NCI-H1092 treated with DMSO at 0.1 percent for 48 hours (cell line): ENCODE measurements at regions not wholly inside any gene's neighbourhood (a gene's known extent, or its start where the extent isn't known, plus 50 kb on each side); places are given as distances from the start of the nearest gene placed in this dataset.
"Not testable (repeated sequence)": the region's sequence is repeated elsewhere in the genome, so short reads cannot be mapped to it uniquely, and the experiment has no call there.

Experiments
- DNase-seq: peaks from one replicate; lab custom pipeline; 2025; lab: John Stamatoyannopoulos, UW

DNA sequence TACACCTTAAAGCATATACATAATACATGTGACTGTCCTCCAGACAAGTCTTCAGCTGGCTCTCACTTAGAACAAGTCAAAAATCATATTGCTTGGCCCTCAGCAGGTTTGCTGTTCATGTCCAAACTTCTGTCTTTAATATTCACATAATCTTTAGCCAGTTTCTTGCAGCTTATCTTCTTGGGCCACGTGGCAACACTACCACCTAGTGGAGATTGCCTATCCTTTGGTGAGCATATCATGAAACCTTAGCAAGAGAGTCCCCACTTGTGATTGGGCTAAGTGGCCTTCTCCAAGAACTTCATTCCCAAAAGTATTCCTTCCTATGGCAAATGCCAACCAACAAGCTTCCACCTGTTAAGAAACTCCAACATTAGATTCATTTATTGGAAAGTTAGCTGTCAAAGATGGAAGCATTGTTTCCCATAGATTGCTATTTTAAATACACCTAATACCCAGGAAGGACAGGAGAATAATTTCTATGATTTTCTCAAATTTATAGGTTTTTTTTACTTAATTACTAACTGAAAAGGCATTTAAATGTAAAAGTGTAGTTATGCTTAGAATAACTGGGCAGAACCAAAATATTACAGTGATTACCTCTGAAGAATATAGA, 231.9 kb upstream of the INTU start:
- peak; percentile 9 for DNase-seq

DNA sequence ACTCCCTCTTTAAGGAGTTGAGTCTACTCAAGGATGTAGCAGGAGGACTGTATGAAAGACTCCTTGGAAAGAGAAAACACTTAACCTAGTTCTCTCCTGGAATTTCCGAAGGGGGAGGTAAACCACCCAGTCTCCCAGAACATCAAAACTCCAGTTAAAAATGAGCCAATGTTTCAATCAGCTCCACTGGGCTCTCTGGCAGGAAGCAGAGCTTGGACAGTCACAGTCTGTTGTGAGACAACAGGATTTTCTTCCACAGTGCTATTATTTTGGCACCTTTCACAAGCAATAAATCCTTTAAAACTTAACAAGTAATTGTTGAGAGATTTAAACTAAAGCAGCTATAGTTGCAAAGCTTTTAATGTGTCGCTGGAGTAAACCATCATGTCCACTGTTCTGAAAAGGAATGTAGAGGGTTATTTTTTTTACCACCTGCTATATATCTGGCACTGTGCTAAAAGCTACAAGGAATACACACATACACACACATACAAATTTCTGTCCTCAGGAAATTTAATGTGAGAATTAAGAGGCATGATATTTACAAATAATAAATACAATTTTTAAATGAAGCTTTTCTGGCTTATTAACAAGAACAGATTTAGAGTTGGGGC, 229.2 kb upstream of the INTU start:
- DNase-seq = no peak

DNA sequence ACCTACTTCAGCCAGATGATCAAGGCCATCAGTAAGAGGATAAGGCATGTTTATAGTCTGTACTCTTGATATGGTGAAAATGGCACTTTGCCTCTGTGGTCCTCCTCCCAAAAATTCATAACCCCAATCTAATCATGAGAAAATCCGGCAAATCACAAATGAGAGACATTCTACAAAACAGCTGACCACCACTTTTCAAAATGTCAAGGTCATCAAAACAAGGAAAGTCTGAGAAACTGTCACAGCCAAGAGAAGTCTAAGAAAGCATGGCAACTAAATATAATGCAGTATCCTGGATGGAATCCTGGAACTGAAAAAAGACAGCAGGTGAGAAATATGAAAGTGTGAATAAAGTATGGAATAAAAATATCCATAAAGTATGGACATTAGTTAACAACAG, 226.6 kb upstream of the INTU start:
- DNase-seq = no peak

DNA sequence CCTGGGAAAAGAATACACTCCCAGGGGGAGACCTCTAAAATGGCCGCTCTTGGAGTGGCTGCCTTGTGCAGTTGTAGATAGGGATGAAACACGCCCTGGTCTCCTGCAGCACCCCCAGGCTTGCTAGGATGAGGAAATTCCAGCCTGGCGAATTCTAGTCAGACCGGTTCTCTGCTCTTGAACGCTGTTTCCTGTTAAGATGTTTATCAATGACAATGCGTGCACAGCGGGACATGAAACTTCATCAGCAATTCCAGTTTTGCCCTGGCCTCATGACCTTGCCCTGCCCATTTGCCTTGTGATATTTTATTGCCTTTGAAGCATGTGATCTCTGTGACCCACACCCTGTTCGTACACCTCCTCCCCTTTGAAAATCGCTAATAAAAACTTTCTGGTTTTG, 225.2 kb upstream of the INTU start:
- not testable (repeated sequence) for DNase-seq

DNA sequence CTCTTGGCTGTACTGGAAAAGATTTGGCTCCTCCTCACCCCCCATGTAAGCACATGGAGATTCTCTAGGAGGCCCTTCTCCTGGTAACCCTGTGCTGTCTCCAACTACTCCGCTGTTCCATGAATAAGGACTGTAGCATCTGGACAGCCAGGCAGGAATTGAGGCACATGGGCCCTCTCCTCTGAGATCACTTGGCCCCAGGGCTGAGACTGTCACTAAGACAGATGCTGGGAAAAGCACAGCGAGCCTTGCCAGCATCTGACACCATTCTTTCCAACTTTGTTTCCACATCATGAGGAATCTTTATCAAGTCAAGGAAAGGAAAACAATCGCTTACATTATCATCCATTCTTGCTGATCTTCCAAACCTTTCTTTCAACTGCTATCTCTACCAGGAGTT, 222.6 kb upstream of the INTU start:
- no peak for DNase-seq

DNA sequence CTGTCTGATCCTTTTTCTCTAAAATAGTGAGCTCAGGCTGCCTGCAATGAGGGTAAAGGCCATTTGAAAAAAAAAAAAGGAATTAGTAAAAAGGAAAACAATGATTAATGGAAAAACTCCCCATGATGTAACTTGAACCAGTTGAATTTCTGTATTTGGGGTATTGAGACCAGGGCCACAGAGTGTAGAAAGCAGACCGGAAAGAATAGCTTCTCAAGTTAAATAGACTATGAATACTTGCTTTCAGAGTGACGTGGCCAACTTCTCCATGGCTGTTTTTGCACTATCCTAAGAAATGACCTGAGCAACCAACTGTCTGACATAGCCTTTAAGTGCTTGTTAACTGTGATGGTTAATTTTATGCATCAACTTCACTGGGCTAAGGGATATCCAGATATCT, 222.1 kb upstream of the INTU start:
- no peak for DNase-seq

DNA sequence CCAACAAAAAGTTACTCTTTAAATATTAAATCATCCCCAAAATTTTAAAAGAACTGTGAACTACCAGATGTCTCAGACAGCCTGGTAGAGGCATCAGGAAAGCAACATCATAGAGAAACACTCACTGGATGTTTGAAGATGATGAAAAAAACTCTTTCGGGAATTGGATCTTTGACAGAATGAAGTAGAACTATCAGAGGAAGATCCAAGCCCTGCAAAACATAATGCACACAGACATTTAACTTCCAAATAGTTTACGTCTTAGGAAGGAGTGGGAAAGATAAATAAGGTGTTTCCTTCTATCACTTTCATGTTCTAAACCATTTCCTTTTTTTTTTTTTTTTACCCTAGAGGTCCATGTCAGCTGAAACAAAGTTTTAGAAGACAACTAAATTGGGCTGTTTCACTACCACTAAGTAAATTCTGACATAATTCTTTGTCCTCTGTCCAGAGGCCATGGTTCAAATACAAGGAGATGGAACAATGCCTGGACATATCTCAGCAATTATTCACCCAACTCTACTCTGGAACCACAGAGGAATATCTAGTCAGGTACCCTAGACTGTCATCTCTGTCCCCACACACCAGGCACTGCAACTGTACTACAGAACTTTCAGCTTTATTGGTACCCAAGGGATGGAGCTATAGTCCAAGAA, 217.7 kb upstream of the INTU start:
- DNase-seq = no peak

DNA sequence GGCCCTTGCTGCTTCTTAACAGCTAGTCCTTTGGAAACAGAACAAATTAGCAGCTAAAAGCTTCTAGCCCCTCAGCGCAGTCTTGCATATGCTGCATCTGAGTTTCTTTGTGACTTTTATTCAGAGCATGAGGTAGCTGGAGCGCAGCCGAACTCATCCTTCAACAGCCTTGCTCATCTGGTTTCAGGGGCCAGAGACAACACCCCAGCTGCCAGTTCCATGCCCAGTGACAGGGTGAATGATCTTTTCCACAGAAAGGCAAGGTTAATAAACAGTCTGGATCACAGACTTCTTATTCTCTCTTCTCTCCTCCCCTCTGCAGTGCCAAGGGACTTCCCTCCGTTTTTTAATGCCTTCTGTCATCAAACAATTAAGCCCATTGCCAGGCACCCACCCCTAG, 216.6 kb upstream of the INTU start:
- DNase-seq = no peak

DNA sequence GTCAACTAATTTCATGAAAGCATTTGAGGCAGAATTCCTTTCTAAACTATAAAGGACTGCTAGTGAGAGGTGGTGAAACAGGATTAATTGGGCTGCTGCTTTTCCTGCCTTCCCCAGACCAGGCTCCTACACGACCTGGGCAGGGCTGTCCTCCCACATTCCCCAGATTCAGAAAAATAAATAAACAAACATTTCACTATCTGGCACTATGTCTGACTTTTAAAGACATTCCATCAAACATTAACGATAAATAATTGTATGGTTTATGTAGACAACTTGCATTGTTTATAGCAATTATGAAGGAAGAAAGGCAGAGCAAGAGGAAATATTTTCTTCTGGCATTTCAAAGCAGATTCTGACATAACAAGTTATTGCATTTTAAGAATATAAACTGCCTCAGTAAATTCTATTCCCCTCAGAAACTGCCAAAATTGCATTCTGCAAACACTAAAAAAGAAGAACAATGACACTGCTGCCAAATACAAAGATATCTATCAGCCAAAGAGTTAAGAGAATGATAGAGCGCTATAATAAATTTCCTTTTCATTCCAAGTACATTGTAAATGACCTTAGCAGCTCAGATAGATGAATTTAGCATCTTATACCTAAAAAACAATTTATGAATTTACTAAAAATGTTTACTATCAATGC, 214.7 kb upstream of the INTU start:
- no peak for DNase-seq

DNA sequence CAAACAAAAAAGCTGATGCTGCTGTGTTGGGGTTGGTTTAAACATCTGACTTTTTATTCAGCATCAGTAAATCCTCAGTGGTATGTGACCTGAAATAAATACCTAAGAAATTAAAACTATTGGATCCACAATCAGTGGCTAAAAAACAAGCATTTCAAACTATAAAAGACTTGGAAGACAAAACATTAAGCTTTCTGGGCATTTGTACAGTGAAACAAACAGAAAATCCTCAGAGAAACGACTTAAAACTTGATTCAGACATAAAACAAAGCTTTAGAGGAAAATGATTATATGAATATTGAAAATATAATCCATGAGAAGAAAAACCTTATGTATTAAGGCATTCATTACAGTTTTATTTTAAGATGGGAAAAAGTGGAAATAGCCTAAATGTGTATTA, 213.3 kb upstream of the INTU start:
- DNase-seq = no peak

DNA sequence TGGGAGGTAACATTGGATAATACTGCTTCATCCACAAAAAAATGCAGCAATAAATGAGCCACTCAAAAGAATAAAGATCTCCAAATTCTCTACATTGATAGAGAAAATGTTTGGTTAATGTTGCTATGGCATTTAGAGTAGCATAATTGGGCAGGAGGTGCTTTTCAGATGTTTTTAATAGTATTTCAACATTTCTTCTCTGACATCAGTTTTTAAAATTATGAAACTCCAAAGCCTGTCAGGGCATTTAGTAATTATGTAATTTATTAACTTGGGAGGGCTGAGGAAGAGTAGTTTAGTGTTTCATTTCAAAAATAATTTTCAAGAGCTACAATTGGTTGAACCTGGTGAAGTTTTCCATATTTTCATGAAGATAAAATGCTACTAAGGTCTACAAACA, 211.3 kb upstream of the INTU start:
- DNase-seq = no peak

DNA sequence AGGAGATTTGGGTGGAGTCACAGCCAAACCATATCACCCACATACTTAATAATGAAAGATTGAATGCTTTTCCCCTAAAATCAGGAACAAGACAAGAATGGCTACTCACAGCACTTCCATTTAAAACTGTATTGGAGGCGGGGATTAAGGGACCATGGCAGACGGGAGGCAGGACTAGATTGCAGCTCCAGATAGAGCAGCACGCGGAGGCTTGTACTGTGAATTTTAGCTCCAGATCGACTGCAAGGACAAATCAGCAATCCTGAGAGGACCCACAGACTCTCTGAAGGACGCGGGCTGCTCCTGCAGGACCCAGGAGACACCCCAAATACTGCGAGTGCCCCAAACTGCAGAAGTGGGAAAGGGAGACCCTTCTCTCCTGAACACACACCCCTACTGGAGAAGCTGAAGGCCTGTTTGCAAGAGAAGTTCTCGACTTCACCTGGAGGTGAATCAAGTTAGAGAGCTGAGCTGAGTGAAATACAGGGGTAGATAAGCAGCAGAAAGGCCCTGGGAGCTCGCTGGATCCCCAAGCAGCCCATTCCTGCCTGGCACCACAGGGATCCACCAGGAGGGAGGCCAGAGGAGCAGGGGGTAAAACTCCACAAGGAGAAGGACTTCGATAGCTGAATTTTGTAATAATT, 207.4 kb upstream of the INTU start:
- no peak for DNase-seq

DNA sequence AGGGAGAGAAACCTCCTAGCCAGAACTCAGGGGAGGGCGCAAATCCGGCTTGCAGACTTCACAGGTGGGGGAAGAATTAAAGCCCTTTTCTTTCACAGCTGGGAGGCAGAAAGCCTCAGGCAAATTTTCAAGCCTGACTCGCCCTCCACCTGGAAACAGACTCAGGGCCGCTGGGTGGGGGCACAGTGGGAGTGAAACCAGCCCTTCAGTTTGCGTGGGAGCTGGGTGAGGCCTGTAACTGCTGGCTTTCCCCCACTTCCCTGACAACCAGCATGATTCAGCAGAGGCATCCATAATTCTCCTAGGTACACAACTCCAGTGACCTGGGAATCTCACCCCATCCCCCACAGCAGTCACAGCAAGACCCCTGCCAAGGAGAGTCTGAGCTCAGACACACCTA, 206.9 kb upstream of the INTU start:
- DNase-seq = no peak

DNA sequence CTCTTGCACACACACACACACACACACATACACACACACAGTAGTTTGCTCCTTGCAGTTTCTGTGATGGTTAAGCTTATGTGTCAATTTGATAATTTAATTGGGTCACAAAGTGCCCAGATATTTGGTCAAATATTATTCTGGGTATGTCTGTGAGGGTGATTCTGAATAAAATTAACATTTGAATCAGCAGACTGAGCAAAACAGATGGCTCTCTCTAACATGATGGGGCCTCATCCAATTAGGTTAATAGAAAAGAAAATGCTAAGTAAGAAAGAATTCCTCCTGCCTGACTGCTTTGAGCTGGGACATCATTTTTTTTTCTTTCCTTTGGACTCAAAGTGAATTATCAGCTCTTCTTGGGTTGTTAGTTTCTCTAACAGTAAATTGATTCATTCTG, 191.2 kb upstream of the INTU start:
- DNase-seq = no peak

DNA sequence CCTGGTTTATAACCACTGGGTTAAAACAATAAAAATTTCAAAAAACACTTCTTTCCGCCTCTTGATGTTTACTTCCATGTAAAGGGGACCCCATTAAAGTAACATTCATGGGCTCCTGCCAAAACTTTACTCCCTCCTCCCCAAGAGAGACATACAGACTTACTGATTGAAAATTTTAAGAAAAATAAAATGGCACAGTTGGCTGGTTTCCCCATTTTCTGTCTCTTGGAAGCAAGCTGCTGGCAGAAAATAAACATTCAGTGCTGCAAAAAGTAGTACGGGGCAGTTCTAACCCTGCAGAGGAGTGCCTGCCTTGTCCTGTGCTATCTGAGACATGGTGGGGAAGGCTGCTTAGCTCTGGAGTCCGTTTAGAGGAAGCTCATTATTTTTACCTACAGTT, 187.3 kb upstream of the INTU start:
- DNase-seq = no peak

DNA sequence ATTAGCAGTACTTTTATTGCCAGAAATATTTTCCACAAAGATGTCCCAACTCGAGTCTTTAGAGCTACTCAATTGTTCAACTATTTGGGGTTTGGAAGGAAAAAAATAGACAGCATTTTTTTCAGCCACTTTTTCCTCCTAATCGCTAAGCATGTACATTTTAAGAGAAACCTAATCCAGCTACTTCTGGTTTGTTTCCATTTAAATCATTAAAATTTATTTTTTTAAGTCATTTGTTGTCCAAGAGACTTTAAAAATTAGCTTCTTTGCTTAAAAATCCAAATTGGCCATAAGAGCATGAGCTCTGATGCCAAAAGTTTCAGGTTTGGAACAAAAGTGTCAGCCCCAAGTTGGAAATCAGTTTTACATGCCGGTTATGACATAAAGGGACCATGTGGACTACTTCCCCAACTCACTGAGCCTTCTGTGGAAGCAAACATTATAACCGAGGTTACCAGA, 186.3 kb upstream of the INTU start:
- no peak for DNase-seq

DNA sequence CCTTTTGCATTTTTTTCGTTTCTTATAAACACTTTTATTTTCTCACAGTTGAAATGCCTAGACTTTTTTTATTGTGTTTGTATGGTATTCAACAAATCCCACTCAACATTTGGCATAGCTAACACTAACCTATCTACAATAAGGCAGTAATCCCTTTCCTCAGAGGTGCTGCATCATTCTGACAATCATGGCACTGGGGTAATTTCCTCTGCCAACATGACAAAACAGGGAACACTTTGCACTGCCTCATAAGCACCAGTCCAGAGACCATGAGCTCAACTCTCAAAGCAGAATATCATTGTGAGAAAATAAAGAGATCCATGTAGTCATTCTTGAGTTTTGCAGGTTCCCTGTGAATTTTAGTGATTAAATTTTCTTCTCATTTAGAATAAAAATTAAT, 183.8 kb upstream of the INTU start:
- no peak for DNase-seq

DNA sequence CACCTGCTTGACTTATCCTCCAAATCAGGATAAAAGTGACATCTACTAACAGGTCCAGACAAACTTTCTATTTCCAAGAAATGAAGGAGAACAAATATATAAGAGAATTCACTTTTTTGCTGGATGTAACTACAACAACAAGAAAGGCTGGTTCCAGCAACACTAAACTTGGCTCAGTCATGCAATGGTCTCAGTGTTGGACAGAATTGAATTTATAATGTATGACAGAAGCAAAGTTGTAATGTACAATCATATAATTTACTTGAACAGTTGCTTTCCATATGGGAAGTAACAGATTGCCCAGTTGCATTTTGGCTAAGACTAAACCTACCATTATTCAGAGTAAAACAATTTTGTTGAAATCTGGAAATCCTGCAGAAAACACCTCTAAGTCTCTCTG, 183.3 kb upstream of the INTU start:
- DNase-seq = no peak

DNA sequence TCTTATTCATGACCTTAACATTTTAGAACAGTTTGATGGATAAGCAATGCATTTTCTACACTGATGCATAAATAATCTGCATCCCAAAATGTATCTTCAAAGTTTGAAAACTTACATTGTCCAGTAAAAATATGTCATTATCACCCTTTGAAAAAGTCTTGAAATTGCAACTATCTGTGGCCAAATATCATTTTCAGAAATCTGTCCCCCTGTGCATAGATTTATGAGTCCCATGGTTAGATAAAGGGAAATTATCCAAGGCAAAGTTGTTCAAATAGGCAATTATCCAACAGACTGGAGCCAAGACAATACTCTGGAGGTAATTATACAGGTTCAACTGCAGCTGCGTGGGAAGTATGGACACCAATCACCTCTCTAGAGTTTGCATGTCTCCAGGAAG, 182.5 kb upstream of the INTU start:
- DNase-seq = no peak

DNA sequence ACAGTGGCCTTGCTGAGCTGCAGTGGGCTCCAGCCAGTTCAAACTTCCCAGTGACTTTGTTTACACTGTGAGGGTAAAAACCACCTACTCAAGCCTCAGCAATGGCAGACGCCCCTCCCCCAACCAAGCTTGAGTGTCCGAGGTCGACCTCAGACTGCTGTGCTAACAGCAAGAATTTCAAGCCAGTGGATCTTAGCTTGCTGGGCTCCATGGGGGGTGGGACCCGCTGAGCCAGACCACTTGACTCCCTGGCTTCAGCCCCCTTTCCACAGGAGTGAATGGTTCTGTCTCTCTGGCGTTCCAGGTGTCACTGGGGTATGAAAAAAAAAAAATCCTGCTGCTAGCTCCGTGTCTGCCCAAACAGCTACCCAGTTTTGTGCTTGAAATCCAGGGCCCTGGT, 168.9 kb upstream of the INTU start:
- DNase-seq = no peak

DNA sequence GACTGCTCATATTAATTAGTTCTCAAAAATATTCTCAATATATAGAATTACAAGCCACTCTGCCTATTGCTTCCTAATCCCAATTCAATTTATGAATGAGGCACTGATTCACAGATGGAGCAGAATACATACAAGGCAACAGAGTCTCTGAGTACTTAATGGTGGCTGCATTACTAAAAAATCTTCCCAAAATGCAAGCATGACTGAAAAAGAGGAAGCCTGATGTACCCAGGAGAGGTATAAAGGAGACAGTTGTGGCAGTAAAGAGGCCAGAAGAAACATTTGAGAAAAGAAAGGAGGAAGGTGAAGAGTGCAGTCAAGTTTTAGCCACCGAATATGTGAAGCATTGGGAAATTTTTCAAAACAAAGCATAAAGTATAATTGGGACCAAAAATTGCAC, 163.2 kb upstream of the INTU start:
- DNase-seq = no peak

DNA sequence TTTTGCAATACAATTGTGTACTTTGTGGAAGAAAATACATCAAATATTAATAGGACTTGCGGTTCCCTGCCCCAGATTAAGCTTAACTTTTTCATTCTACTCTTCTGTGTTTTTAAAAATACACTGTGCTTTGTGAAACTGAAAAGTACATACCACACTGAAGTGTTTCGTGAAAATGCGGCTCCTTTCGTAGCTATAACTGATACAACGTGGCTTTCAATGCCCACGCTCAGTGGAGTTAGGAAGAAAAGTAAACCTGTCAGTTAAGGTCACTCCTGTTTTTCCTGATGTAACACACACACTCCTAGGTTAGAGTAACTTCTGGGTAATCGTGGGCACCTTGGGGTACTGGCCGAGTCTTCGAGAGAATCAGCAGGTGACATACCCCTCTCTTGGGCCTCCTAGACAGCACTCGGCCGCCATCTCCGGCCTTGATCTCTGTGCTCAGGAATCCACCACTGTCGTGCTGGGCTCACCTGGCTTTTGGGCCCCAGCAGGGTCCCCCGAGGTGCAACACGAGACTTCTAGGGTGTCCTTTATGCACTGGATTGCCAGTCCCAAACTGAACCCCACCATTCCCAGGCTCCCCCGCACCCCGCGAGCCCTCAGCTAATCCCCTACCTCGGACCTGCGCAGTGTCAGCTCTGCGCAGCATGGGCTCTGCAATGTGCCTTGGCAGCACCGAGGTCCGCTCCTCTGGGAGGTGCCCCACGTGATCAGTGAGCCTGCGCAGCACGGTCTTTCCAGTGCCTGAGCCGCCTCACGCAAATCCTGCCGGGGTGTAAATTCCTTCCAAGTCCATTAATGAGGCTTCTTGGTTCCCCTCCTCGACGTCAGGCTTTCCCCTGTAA, 162.6 kb upstream of the INTU start:
- no peak for DNase-seq
